Nephron (organoid): ENCODE measurements at regions not wholly inside any gene's neighbourhood (a gene's known extent, or its start where the extent isn't known, plus 50 kb on each side); places are given as distances from the start of the nearest gene placed in this dataset.
"Not testable (repeated sequence)": the region's sequence is repeated elsewhere in the genome, so short reads cannot be mapped to it uniquely, and the experiment has no call there.

ENCODE experiments used
- H3K27ac Mint-ChIP-seq, 3 experiments: 2 replicates each; pipeline ENCODE4 v1.8.0; 2020; ENCODE audit warnings: mixed read lengths in 3 of 3, mild to moderate bottlenecking in 2 of 3, moderate library complexity in 1 of 3
- H3K27me3 Mint-ChIP-seq: 2 replicates; pipeline ENCODE4 v1.8.0; 2021; ENCODE audit warnings: low read depth, mild to moderate bottlenecking, moderate library complexity, mixed read lengths
- H3K36me3 Mint-ChIP-seq: 2 replicates; pipeline ENCODE4 v1.8.0; 2020; ENCODE audit warnings: low read depth, mixed read lengths
- H3K4me1 Mint-ChIP-seq: 2 replicates; pipeline ENCODE4 v1.8.0; 2020; ENCODE audit warnings: mixed read lengths
- H3K4me3 Mint-ChIP-seq, 3 experiments: 2 replicates each; pipeline ENCODE4 v1.8.0; 2020; ENCODE audit warnings: mild to moderate bottlenecking in 3 of 3, mixed read lengths in 3 of 3, moderate library complexity in 2 of 3
- H3K9me3 Mint-ChIP-seq: 2 replicates; pipeline ENCODE4 v1.8.0; 2020; ENCODE audit warnings: mixed read lengths
- TF ChIP-seq, protein P1 (sequence below), 3 experiments: fragments of 200-600 bp; sonication (generic); IDR thresholded peaks; one replicate each; pipeline ENCODE4 v1.5.0; 2021; ENCODE audit warnings: antibody characterized with exemption in 3 of 3; ENCODE audit not compliant: unreplicated experiment in 3 of 3

DNA sequence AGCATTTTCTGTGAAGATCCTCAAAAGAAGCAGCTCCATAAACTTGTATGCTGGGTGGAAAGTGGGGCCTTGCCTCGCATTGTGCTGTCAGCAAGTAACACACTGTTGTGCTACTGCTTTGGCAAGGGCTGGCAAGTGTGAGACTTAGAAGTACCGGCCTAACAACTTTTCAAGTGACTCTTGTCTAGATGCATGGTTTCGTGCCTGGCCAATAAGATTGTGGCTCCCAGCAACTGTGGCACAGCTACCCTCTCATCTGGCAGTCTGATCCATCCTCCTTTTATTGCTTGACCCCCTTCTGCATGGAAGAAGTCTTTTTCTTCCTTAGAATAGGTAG is 79.4 kb upstream of the VEPH1 start:
- no peaks in the 10 kb centered on the region for H3K4me1 Mint-ChIP-seq
- H3K9me3 Mint-ChIP-seq = no peaks in the 10 kb centered on the region
- H3K27ac Mint-ChIP-seq = no peak overlapping the region
- H3K27me3 Mint-ChIP-seq = peaks cover 3% of the 10 kb centered on the region
- no peak overlapping the region for H3K4me3 Mint-ChIP-seq
- no peaks in the 10 kb centered on the region for H3K36me3 Mint-ChIP-seq
- TF ChIP-seq, protein P1, sequence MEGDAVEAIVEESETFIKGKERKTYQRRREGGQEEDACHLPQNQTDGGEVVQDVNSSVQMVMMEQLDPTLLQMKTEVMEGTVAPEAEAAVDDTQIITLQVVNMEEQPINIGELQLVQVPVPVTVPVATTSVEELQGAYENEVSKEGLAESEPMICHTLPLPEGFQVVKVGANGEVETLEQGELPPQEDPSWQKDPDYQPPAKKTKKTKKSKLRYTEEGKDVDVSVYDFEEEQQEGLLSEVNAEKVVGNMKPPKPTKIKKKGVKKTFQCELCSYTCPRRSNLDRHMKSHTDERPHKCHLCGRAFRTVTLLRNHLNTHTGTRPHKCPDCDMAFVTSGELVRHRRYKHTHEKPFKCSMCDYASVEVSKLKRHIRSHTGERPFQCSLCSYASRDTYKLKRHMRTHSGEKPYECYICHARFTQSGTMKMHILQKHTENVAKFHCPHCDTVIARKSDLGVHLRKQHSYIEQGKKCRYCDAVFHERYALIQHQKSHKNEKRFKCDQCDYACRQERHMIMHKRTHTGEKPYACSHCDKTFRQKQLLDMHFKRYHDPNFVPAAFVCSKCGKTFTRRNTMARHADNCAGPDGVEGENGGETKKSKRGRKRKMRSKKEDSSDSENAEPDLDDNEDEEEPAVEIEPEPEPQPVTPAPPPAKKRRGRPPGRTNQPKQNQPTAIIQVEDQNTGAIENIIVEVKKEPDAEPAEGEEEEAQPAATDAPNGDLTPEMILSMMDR (IDR thresholded peaks at IDR 0.05; ENCODE audit: unreplicated experiment in 3 of 3) = no peak

DNA sequence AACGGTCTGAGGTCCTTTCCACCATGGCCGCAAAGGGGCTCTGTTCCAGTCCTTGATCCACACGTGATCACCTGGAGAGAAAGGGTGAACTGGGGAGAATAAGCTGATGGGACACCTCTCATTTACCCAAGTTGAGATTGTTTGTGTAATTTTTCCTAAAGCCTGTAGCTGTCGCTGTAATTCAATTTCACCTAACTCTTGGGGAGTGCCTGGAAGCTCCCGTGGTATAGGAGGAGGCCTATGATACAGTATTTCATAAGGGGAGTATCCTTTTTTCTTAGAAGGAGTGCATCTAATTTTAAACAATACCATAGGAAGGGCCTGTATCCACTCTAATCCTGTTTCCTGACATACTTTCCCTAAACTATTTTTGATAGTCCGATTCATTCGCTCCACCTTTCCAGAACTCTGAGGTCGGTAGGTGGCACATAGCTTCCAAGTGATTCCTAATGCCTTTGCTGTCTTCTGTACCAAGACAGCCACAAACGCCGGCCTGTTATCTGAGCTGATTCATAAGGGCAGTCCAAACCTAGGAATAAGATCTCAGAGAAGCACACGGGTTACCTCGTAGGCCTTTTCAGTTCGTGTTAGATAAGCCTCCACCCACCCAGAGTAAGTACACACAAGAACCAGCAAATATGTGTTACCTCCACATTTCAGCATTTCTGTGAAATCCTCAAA is 78.9 kb upstream of the VEPH1 start:
- H3K4me3 Mint-ChIP-seq, H3K27me3 Mint-ChIP-seq, H3K9me3 Mint-ChIP-seq, H3K4me1 Mint-ChIP-seq, H3K36me3 Mint-ChIP-seq: not testable (repeated sequence)
- TF ChIP-seq, protein P1 (IDR thresholded peaks at IDR 0.05; ENCODE audit: unreplicated experiment in 3 of 3) = peak in 1 of 3 experiments; percentile 23
- peak overlapping the region in 1 of 3 experiments; percentile 12 for H3K27ac Mint-ChIP-seq

DNA sequence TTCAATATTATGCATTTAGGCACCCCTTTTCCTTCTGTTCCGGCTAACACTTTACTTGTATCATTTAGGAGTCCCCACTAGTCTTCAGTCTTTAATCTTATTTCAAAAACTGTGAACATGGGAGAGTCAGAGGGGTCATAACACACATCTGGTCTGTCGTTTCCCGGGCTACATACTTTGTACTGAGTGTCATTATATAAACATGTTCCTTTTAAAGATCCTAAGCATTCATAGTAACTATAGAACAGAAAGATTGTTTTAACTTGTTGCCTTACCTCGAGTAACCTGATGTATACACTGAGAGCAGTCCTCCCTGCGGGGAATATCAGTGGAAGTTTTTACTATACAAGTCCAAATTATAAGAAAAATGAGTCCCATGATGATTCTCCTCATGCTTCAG is 78.2 kb upstream of the VEPH1 start:
- no peak overlapping the region for H3K4me3 Mint-ChIP-seq
- TF ChIP-seq, protein P1 (IDR thresholded peaks at IDR 0.05; ENCODE audit: unreplicated experiment in 3 of 3) = no peak
- H3K27ac Mint-ChIP-seq = peak overlapping the region in 1 of 3 experiments; percentile 12
- peaks cover 3% of the 10 kb centered on the region for H3K27me3 Mint-ChIP-seq
- H3K9me3 Mint-ChIP-seq = no peaks in the 10 kb centered on the region
- no peaks in the 10 kb centered on the region for H3K4me1 Mint-ChIP-seq
- H3K36me3 Mint-ChIP-seq = no peaks in the 10 kb centered on the region

DNA sequence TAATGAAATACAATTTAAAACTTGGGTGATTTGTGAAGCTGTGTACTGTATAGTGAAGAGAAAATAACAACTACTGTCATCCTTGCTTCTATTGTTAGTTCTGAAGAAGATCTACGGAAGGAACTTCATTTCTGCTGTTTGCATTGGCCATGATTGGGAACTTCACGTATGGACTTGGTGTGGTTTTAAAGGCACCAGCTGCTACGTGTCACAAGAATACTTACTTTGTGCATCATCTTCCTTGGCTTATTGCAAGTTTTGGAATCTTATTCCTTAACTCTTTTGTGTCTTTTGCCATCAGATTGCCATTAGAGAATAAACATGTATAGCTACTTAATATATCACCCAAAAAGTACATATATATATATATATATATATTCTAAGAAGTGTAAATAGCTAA is 75.0 kb upstream of the VEPH1 start:
- TF ChIP-seq, protein P1 (IDR thresholded peaks at IDR 0.05; ENCODE audit: unreplicated experiment in 3 of 3) = no peak
- Mint-ChIP-seq H3K4me3 (no peak overlapping the region), H3K36me3 (no peaks in the 10 kb centered on the region), H3K27ac (no peak overlapping the region), H3K9me3 (no peaks in the 10 kb centered on the region), H3K4me1 (peaks cover 5% of the 10 kb centered on the region), H3K27me3 (peaks cover under 1% of the 10 kb centered on the region)

DNA sequence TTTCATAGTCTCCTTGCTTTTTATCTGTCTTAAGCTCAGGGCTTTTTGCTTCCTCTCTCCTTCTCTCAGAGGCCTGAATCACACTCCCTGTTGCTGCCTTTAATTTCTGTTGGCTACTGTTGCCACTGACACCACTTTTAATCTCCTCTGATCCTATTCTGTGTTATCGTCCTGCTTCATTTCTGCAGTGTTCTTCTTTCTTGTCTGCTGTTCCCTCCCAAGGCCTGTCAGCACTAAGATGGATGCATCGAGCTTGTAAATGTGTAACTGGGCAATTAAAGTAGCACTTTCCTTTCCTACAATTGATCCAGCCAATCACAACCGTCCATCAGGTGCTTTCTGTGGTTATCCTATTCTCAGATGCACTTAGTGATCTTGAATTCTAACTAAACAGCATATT is 71.3 kb upstream of the VEPH1 start:
- Mint-ChIP-seq H3K4me3 (peak overlapping the region in 1 of 3 experiments; percentile 8), H3K9me3 (no peaks in the 10 kb centered on the region), H3K4me1 (peaks cover 5% of the 10 kb centered on the region), H3K36me3 (no peaks in the 10 kb centered on the region), H3K27me3 (no peaks in the 10 kb centered on the region), H3K27ac (peak overlapping the region; percentile 8 to 65 (median 17))
- TF ChIP-seq, protein P1 (IDR thresholded peaks at IDR 0.05; ENCODE audit: unreplicated experiment in 3 of 3) = no peak

DNA sequence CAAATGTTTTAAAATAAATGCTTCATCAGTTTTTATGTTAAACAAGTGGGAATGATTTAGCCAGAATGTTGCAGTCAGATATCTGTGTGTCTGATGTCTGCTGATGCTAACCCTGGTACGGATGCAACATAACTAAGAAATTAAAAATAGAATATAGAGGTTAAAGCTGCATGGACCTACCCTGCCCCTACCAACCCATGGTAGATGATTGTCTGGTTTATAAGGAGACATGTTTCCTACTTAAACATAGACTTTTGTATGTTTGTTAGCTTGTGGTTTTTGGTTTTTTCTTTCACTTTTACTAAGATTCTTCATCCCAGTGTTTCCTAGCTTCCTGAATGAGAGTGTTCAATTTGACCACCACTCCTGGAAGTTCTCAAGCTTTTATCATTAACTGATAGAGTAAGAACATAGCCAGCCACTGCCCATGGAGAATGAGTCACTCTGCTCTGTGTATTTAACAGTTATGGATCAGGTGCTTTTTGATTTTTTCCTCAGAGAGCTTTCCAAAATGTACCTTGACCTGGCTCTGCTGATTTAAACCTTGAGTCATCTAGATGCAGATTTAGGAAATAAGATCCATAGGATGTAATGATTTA is 70.7 kb upstream of the VEPH1 start:
- Mint-ChIP-seq H3K9me3 (no peaks in the 10 kb centered on the region), H3K4me1 (peaks cover 5% of the 10 kb centered on the region), H3K4me3 (no peak overlapping the region), H3K27ac (peak overlapping the region in 1 of 3 experiments; percentile 8), H3K36me3 (no peaks in the 10 kb centered on the region), H3K27me3 (no peaks in the 10 kb centered on the region)
- TF ChIP-seq, protein P1 (IDR thresholded peaks at IDR 0.05; ENCODE audit: unreplicated experiment in 3 of 3) = no peak
